OCI-LY3 (cell line): ENCODE measurements at regions not wholly inside any gene's neighbourhood (a gene's known extent, or its start where the extent isn't known, plus 50 kb on each side); places are given as distances from the start of the nearest gene placed in this dataset.

Experiments used
- H2AFZ ChIP-seq: fragments of 200-600, 300-600 bp; shearing (Covaris generic); 2 replicates; pipeline ENCODE4 v1.6.0; 2014; ENCODE audit warnings: antibody characterized with exemption, low read depth, low read length
- H3K27ac ChIP-seq: fragments of 200-600, 300-600 bp; sonication (generic); 2 replicates; pipeline ENCODE4 v1.5.1; 2014; ENCODE audit warnings: mild to moderate bottlenecking, low read length, moderate library complexity, mixed read lengths
- H3K27me3 ChIP-seq: fragments of 200-600, 300-600 bp; sonication (generic); 2 replicates; pipeline ENCODE4 v1.6.1; 2014; ENCODE audit warnings: low read depth, low read length, mixed read lengths
- H3K36me3 ChIP-seq: fragments of 200-600, 300-600 bp; sonication (generic); replicated peaks from 2 replicates; pipeline ENCODE3; 2014; ENCODE audit warnings: low read depth, low read length, mixed read lengths
- H3K4me1 ChIP-seq: fragments of 300-600, 200-600 bp; sonication (generic); 2 replicates; pipeline ENCODE4 v1.6.1; 2014; ENCODE audit warnings: low read length, mixed read lengths
- H3K4me2 ChIP-seq: fragments of 200-600, 300-600 bp; sonication (generic); 2 replicates; pipeline ENCODE4 v1.6.1; 2014; ENCODE audit warnings: low read length, mixed read lengths
- H3K4me3 ChIP-seq: fragments of 300-600, 200-600 bp; sonication (generic); 2 replicates; pipeline ENCODE4 v1.5.1; 2014; ENCODE audit warnings: antibody characterized with exemption, mild to moderate bottlenecking, low read length, moderate library complexity
- H3K79me2 ChIP-seq: fragments of 300-600, 200-600 bp; shearing (Covaris generic); 2 replicates; pipeline ENCODE4 v1.6.1; 2014; ENCODE audit warnings: mild to moderate bottlenecking, low read length, mixed read lengths
- H3K9ac ChIP-seq: fragments of 300-600, 200-600 bp; shearing (Covaris generic); 2 replicates; pipeline ENCODE4 v1.6.0; 2014; ENCODE audit warnings: mild to moderate bottlenecking, low read length, moderate library complexity
- H3K9me3 ChIP-seq: fragments of 200-600, 300-600 bp; shearing (Covaris generic); 2 replicates; pipeline ENCODE4 v1.6.1; 2014; ENCODE audit warnings: low read length, mixed read lengths; ENCODE audit not compliant: insufficient read depth
- H4K20me1 ChIP-seq: fragments of 200-600, 300-600 bp; sonication (generic); 2 replicates; pipeline ENCODE4 v1.6.1; 2016; ENCODE audit warnings: low read length, mixed read lengths; ENCODE audit not compliant: insufficient read depth
- EZH2phosphoT487 ChIP-seq: fragments of 200-600 bp; shearing (Covaris generic); IDR thresholded peaks from 2 replicates; pipeline ENCODE4 v1.6.1; 2018; ENCODE audit warnings: antibody characterized with exemption, mixed run types, low read depth
- TF ChIP-seq, protein P1 (sequence below): fragments of 200-600, 300-600 bp; sonication (generic); IDR thresholded peaks from 2 replicates; pipeline ENCODE4 v1.5.1; 2014; ENCODE audit warnings: antibody characterized with exemption, low read length, low read depth

- Histone ChIP-seq H3K79me2 (no peaks in the 10 kb centered on the region), H3K27me3 (no peaks in the 10 kb centered on the region), H3K4me2 (no peak overlapping the region), H3K4me3 (no peak overlapping the region), H2AFZ (no peak overlapping the region), H3K36me3 (no peaks in the 10 kb centered on the region), H4K20me1 (no peaks in the 10 kb centered on the region), H3K9ac (no peak overlapping the region), H3K4me1 (no peaks in the 10 kb centered on the region), H3K27ac (no peak overlapping the region), H3K9me3 (no peaks in the 10 kb centered on the region)
- no peak for TF ChIP-seq EZH2phosphoT487
- TF ChIP-seq, protein P1, sequence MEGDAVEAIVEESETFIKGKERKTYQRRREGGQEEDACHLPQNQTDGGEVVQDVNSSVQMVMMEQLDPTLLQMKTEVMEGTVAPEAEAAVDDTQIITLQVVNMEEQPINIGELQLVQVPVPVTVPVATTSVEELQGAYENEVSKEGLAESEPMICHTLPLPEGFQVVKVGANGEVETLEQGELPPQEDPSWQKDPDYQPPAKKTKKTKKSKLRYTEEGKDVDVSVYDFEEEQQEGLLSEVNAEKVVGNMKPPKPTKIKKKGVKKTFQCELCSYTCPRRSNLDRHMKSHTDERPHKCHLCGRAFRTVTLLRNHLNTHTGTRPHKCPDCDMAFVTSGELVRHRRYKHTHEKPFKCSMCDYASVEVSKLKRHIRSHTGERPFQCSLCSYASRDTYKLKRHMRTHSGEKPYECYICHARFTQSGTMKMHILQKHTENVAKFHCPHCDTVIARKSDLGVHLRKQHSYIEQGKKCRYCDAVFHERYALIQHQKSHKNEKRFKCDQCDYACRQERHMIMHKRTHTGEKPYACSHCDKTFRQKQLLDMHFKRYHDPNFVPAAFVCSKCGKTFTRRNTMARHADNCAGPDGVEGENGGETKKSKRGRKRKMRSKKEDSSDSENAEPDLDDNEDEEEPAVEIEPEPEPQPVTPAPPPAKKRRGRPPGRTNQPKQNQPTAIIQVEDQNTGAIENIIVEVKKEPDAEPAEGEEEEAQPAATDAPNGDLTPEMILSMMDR = no peak
Observed at GRCh38 chr13:22073718-22074117, 402.8 kb downstream of the FGF9 start.

DNA sequence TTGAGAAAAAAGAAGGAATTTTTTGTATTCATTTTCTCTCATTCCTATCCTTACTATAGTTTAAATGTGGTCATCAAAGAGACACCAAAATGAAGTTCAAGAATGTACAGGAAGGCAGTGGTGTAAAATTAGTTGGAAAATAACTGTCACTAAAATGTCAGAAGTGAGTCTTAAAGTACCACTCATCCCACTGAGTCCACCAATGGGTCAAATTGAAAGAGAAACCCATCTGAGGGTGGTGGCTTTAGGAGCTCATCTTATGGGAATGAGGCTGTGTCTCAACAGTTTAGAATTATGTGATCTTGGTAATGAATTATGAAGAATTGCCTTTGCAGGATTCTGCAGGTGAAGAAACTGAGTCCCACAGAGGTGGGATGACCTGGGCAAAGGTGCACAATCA lies 403.5 kb downstream of the FGF9 start:
- Histone ChIP-seq H4K20me1 (no peaks in the 10 kb centered on the region), H3K4me2 (no peak overlapping the region), H3K4me3 (no peak overlapping the region), H2AFZ (no peak overlapping the region), H3K4me1 (no peaks in the 10 kb centered on the region), H3K79me2 (no peaks in the 10 kb centered on the region), H3K27ac (no peak overlapping the region), H3K27me3 (no peaks in the 10 kb centered on the region), H3K9me3 (no peaks in the 10 kb centered on the region), H3K36me3 (no peaks in the 10 kb centered on the region), H3K9ac (no peak overlapping the region)
- TF ChIP-seq, protein P1 = no peak
- no peak for TF ChIP-seq EZH2phosphoT487

GRCh38 chr13:22076658-22077057 lies 405.8 kb downstream of the FGF9 start:
- Histone ChIP-seq H3K27me3 (no peaks in the 10 kb centered on the region), H3K36me3 (no peaks in the 10 kb centered on the region), H3K79me2 (no peaks in the 10 kb centered on the region), H3K4me1 (no peaks in the 10 kb centered on the region), H3K27ac (no peak overlapping the region), H3K4me2 (no peak overlapping the region), H4K20me1 (no peaks in the 10 kb centered on the region), H2AFZ (no peak overlapping the region), H3K4me3 (no peak overlapping the region), H3K9me3 (no peaks in the 10 kb centered on the region), H3K9ac (no peak overlapping the region)
- TF ChIP-seq EZH2phosphoT487 = no peak
- TF ChIP-seq, protein P1 = no peak

DNA sequence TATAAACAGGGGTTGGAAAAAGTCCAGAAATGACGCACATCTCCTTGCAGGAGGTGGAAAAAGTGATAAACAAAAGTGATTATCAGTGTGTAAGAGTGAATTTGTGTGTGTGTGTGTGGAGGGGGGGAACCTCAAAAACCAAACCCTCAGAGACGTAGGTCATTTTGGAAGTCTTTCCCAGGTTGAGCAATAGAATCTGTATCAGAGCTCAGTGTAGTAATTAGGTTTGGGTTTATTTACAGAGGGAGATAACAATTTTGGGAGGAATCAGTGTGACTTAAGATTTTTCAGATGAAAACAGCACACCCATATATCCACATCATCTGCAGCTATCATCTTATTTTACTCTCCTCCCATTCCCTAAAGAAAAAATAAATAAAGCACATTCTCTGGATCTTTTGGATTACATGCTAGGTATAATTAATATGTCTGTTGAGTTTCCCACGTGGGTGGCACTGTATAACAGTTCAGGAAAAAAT lies 406.4 kb downstream of the FGF9 start:
- TF ChIP-seq, protein P1 = no peak
- no peak for TF ChIP-seq EZH2phosphoT487
- no peaks in the 10 kb centered on the region for H3K36me3 ChIP-seq
- no peak overlapping the region for H3K4me3 ChIP-seq
- H2AFZ ChIP-seq = no peak overlapping the region
- no peak overlapping the region for H3K4me2 ChIP-seq
- H3K79me2 ChIP-seq = no peaks in the 10 kb centered on the region
- no peak overlapping the region for H3K9ac ChIP-seq
- H3K9me3 ChIP-seq = no peaks in the 10 kb centered on the region
- no peaks in the 10 kb centered on the region for H4K20me1 ChIP-seq
- no peak overlapping the region for H3K27ac ChIP-seq
- no peaks in the 10 kb centered on the region for H3K27me3 ChIP-seq
- no peaks in the 10 kb centered on the region for H3K4me1 ChIP-seq
